ENCODE measurements at regions not wholly inside any gene's neighbourhood (a gene's known extent, or its start where the extent isn't known, plus 50 kb on each side); places are given as distances from the start of the nearest gene placed in this dataset.

DNA sequence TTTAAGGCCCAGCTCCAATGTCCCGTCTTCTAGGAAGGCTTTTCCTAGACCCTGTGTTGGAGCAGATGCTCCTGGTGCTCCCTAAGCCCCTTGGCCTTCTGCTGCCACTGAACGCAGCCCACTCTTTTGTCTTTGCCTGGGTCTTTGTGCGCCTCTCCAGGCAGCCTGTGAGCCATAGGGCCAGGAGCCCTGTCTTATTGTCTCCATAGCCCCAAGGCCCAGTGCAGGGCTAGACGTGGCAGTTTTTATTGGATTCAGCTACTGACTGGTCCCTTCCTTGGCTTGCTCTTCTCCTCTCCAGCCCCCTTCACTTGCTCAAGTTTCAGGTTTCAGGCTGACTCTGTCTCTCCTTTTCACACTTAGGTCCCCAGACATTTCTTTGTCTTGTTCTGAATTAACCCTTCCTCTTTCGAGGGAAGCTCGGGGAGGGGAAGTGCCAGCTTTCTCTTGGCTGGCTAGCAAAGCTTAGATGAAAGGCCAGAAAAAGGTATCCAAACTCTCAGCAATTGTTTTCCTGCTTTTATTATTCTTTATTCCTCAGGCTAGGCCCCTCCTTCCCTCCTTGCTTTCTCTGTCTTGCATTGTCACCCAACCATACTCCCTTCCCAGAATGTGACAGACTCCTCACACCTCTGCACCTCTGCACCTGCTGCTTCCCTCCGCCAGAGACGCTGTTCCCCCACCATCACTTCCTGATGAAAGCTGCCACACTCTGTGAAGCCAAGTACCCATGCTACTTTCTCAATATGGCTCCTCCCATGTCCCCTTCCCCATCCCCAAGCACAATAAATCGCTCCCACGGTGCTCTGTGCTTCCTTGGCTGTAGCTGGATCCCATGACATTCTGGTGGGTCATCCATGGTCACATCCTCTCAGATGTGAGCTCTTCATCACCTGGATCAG lies 101.6 kb upstream of the CPEB4 start:
- H3K4me1 Mint-ChIP-seq: peaks cover 13% of the 10 kb centered on the region
- H3K36me3 Mint-ChIP-seq: no peaks in the 10 kb centered on the region
- POLR2A ChIA-PET: interaction anchor here (1.0 kb wide), 1 partner anchor 99 kb away, joined by 4 read pairs; no protein-coding TSS in a partner anchor
- no peaks in the 10 kb centered on the region for H3K27me3 Mint-ChIP-seq
- DNase-seq: no peak
- no peak overlapping the region for H3K27ac Mint-ChIP-seq
- no peak overlapping the region for H3K4me3 Mint-ChIP-seq
- ATAC-seq (ENCODE audit: low read depth): no peak
- no peaks in the 10 kb centered on the region for H3K9me3 Mint-ChIP-seq

GRCh38 chr5:173789031-173789920 lies 98.9 kb upstream of the CPEB4 start:
- H3K36me3 Mint-ChIP-seq: no peaks in the 10 kb centered on the region
- H3K27ac Mint-ChIP-seq: no peak overlapping the region
- POLR2A ChIA-PET: no interaction called here
- ATAC-seq (ENCODE audit: low read depth) (no peak), DNase-seq (no peak)
- H3K9me3 Mint-ChIP-seq: no peaks in the 10 kb centered on the region
- no peak overlapping the region for H3K4me3 Mint-ChIP-seq
- H3K4me1 Mint-ChIP-seq: peaks cover 3% of the 10 kb centered on the region
- no peaks in the 10 kb centered on the region for H3K27me3 Mint-ChIP-seq

DNA sequence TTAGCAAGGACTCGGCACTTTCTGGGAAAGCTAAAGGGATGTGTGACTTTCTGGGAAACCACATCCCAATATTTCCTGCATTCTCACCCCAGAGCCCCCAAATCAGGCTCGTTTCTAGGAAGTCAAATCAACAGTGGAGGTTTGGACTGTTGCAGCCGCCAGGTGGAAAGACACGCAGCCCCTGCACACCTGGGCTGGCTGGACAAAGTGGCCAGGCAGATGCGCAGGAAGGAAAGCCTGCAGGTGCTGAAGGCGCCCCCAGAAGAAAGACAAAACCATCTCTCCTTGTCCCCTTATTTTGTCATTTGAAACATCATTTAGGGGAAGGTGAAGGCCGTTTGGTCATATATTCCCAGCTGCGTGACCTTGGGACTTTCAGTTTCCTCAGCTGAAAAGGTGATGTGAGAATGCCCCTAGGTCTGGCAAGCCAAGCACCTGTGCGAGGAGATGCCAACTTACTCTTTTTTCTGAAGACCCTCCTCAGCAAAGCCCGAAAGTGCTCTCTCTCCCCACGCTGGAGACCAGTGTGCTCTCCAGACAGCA lies 97.9 kb upstream of the CPEB4 start:
- Mint-ChIP-seq H3K9me3 (no peaks in the 10 kb centered on the region), H3K36me3 (no peaks in the 10 kb centered on the region), H3K27ac (no peak overlapping the region), H3K27me3 (no peaks in the 10 kb centered on the region), H3K4me1 (peaks cover 3% of the 10 kb centered on the region), H3K4me3 (no peak overlapping the region)
- no peak for ATAC-seq (ENCODE audit: low read depth)
- POLR2A ChIA-PET: no interaction called here
- DNase-seq: no peak

GRCh38 chr5:173790836-173791546 lies 97.2 kb upstream of the CPEB4 start:
- no peaks in the 10 kb centered on the region for H3K27me3 Mint-ChIP-seq
- H3K36me3 Mint-ChIP-seq: no peaks in the 10 kb centered on the region
- H3K9me3 Mint-ChIP-seq: no peaks in the 10 kb centered on the region
- no peak overlapping the region for H3K27ac Mint-ChIP-seq
- no peak for ATAC-seq (ENCODE audit: low read depth)
- H3K4me3 Mint-ChIP-seq: no peak overlapping the region
- POLR2A ChIA-PET: no interaction called here
- no peak for DNase-seq
- peaks cover 3% of the 10 kb centered on the region for H3K4me1 Mint-ChIP-seq

GRCh38 chr5:173791878-173792277 lies 96.3 kb upstream of the CPEB4 start:
- POLR2A ChIA-PET: no interaction called here
- H3K27ac Mint-ChIP-seq: no peak overlapping the region
- no peaks in the 10 kb centered on the region for H3K27me3 Mint-ChIP-seq

GRCh38 chr5:173792781-173793547 lies 95.2 kb upstream of the CPEB4 start:
- ATAC-seq (ENCODE audit: low read depth) (no peak), DNase-seq (no peak)
- no peak overlapping the region for H3K27ac Mint-ChIP-seq
- no peaks in the 10 kb centered on the region for H3K36me3 Mint-ChIP-seq
- H3K27me3 Mint-ChIP-seq: no peaks in the 10 kb centered on the region
- H3K9me3 Mint-ChIP-seq: no peaks in the 10 kb centered on the region
- H3K4me1 Mint-ChIP-seq: peaks cover 3% of the 10 kb centered on the region
- POLR2A ChIA-PET: no interaction called here
- no peak overlapping the region for H3K4me3 Mint-ChIP-seq

More at GRCh38 chr5:173791878-173792277, 96.3 kb upstream of the CPEB4 start:
- Mint-ChIP-seq H3K9me3 (no peaks in the 10 kb centered on the region), H3K4me1 (peaks cover 3% of the 10 kb centered on the region), H3K4me3 (no peak overlapping the region), H3K36me3 (no peaks in the 10 kb centered on the region)
- no peak for ATAC-seq (ENCODE audit: low read depth)
- no peak for DNase-seq

- H3K9me3 Mint-ChIP-seq: no peaks in the 10 kb centered on the region
- POLR2A ChIA-PET: no interaction called here
- H3K36me3 Mint-ChIP-seq: no peaks in the 10 kb centered on the region
- no peak overlapping the region for H3K4me3 Mint-ChIP-seq
- H3K27me3 Mint-ChIP-seq: no peaks in the 10 kb centered on the region
- H3K4me1 Mint-ChIP-seq: no peaks in the 10 kb centered on the region
- ATAC-seq (ENCODE audit: low read depth) (no peak), DNase-seq (no peak)
- H3K27ac Mint-ChIP-seq: no peak overlapping the region
Observed at GRCh38 chr5:173793648-173794548, 94.3 kb upstream of the CPEB4 start.

- no peaks in the 10 kb centered on the region for H3K4me1 Mint-ChIP-seq
- H3K27me3 Mint-ChIP-seq: no peaks in the 10 kb centered on the region
- DNase-seq (no peak), ATAC-seq (ENCODE audit: low read depth) (no peak)
- H3K9me3 Mint-ChIP-seq: no peaks in the 10 kb centered on the region
- no peaks in the 10 kb centered on the region for H3K36me3 Mint-ChIP-seq
- POLR2A ChIA-PET: no interaction called here
- no peak overlapping the region for H3K4me3 Mint-ChIP-seq
- no peak overlapping the region for H3K27ac Mint-ChIP-seq
Observed at GRCh38 chr5:173794901-173795416, 93.2 kb upstream of the CPEB4 start.

- DNase-seq (no peak), ATAC-seq (ENCODE audit: low read depth) (no peak)
- POLR2A ChIA-PET: no interaction called here
- Mint-ChIP-seq H3K27me3 (no peaks in the 10 kb centered on the region), H3K4me1 (no peaks in the 10 kb centered on the region), H3K9me3 (no peaks in the 10 kb centered on the region), H3K27ac (no peak overlapping the region), H3K36me3 (no peaks in the 10 kb centered on the region), H3K4me3 (no peak overlapping the region)
Observed at GRCh38 chr5:173795601-173796000, 92.5 kb upstream of the CPEB4 start.

- Mint-ChIP-seq H3K36me3 (no peaks in the 10 kb centered on the region), H3K4me1 (no peaks in the 10 kb centered on the region), H3K9me3 (no peaks in the 10 kb centered on the region), H3K27me3 (no peaks in the 10 kb centered on the region), H3K27ac (no peak overlapping the region), H3K4me3 (no peak overlapping the region)
- ATAC-seq (ENCODE audit: low read depth) (no peak), DNase-seq (no peak)
- POLR2A ChIA-PET: no interaction called here
Observed at GRCh38 chr5:173796721-173797495, 91.2 kb upstream of the CPEB4 start.

DNA sequence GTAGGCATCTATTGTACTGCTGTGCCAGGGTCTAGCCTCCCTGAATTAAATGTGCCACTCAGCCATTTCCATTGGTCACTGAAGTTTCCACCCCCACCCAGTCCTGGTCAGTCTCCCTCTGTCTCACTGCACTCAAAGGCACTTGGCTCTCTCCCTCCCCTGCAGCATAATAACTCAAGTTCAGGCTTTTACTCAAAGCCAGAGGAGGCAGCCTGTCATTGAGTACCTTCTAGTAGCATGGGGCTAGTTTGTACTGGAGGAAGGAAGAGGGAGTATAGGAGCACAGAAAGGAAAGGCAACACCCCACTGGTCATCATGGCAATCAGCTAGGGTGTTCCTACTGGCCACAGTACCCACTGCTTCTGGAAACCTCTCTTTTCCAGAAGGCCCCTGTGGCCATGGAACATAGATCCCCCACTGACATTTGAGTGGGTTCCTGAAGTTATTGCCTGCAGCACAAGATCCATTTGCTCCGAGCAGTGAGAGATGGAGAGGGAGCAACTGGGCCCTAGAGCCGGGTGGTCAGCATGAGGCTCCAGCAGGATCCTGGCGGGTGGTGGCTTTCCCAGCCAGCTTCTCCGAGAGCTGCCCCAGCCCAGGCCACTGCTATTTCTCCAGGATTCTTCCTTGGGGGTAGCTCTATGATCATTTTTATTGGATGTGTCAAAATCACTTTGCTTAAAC lies 89.9 kb upstream of the CPEB4 start:
- H3K9me3 Mint-ChIP-seq: no peaks in the 10 kb centered on the region
- no peak overlapping the region for H3K27ac Mint-ChIP-seq
- POLR2A ChIA-PET: no interaction called here
- no peaks in the 10 kb centered on the region for H3K36me3 Mint-ChIP-seq
- no peaks in the 10 kb centered on the region for H3K27me3 Mint-ChIP-seq
- DNase-seq (no peak), ATAC-seq (ENCODE audit: low read depth) (no peak)
- H3K4me1 Mint-ChIP-seq: no peaks in the 10 kb centered on the region
- H3K4me3 Mint-ChIP-seq: no peak overlapping the region
